HCT116 (cell line): ENCODE measurements at regions not wholly inside any gene's neighbourhood (a gene's known extent, or its start where the extent isn't known, plus 50 kb on each side); places are given as distances from the start of the nearest gene placed in this dataset.

ENCODE experiments used
- ATAC-seq: fragments of 200-7000 bp; cut with Tn5 transposase; 2 replicates; pipeline ENCODE4 v1.9.1; 2020; ENCODE audit warnings: mild to moderate bottlenecking, moderate library complexity
- BruUV-seq: library from RNA; stranded (reverse); fragments of 400-500 nt; replicated peaks from 2 replicates; lab custom pipeline; 2021; lab: Mats Ljungman, UMichigan
- CTCF ChIA-PET: fragments of 300-600 bp; sonication (Branson Sonifier 250); formaldehyde crosslinking; loops from one replicate; lab custom pipeline; 2021; ENCODE audit warnings: antibody characterized with exemption; lab: Charles Lee
- POLR2A ChIA-PET: fragments of 300-600, 350-600 bp; sonication (Branson Sonifier 250); formaldehyde crosslinking; loops from one replicate; lab custom pipeline; 2021; ENCODE audit warnings: antibody characterized with exemption; lab: Charles Lee
- RAD21 ChIA-PET, 2 experiments: fragments of 300-600 bp; sonication (Branson Sonifier 250); formaldehyde crosslinking; loops; one replicate each; lab custom pipeline; 2023; ENCODE audit warnings: low total read pairs in 2 of 2; ENCODE audit not compliant: uncharacterized antibody in 2 of 2, unreplicated experiment in 2 of 2, low non-redundant PET in 1 of 2; lab: Charles Lee
- DNase-seq: peaks from one replicate; pipeline ENCODE4 v3.0.0-alpha.2; 2010; ENCODE audit warnings: low read depth, low spot score
- H2AFZ ChIP-seq: fragments of 200-600 bp; shearing (Covaris generic), sonication (generic); 2 replicates; pipeline ENCODE4 v1.6.1; 2017; ENCODE audit warnings: low read depth, mixed run types, mixed read lengths, antibody characterized with exemption, low read length; ENCODE audit not compliant: poor library complexity, severe bottlenecking
- H3K27ac ChIP-seq: 2 replicates; pipeline ENCODE4 v1.5.1; 2012; ENCODE audit warnings: low read depth, low read length
- H3K27me3 ChIP-seq: fragments of 200-600 bp; sonication (generic); 2 replicates; pipeline ENCODE4 v1.6.1; 2016; ENCODE audit warnings: mixed run types, low read length, mixed read lengths; ENCODE audit not compliant: insufficient read depth
- H3K36me3 ChIP-seq, 2 experiments: fragments of 200-500 bp in 1 of 2; fragments of 200-600 bp in 1 of 2; sonication (Bioruptor generic) in 1 of 2; sonication (generic) in 1 of 2; 2 replicates each; pipeline versions ENCODE4 v1.5.1 to v1.6.1; 2014 to 2016; ENCODE audit warnings: low read length in 2 of 2, inconsistent platforms in 1 of 2, mixed read lengths in 1 of 2, mixed run types in 1 of 2; ENCODE audit not compliant: insufficient read depth in 2 of 2, control insufficient read depth in 1 of 2
- H3K4me1 ChIP-seq, 2 experiments: fragments of 200-600 bp in 1 of 2; sonication (generic) in 1 of 2; 2 replicates each; pipeline versions ENCODE4 v1.5.1 to v1.6.1; 2012 to 2017; ENCODE audit warnings: low read length in 2 of 2, inconsistent platforms in 1 of 2, mild to moderate bottlenecking in 1 of 2, mixed read lengths in 1 of 2, mixed run types in 1 of 2, moderate library complexity in 1 of 2; ENCODE audit not compliant: insufficient read depth in 2 of 2, control insufficient read depth in 1 of 2
- H3K4me2 ChIP-seq: fragments of 200-600 bp; sonication (generic); 2 replicates; pipeline ENCODE4 v1.6.1; 2017; ENCODE audit warnings: mixed run types, low read length, mixed read lengths
- H3K4me3 ChIP-seq, 2 experiments: fragments of 200-600 bp in 1 of 2; sonication (generic) in 1 of 2; replicated peaks in 1 of 2; 2 replicates each; pipeline ENCODE4 v1.5.1; 2011 to 2016; ENCODE audit warnings: low read length in 2 of 2, control low read depth in 1 of 2, low read depth in 1 of 2, mild to moderate bottlenecking in 1 of 2, mixed read lengths in 1 of 2, mixed run types in 1 of 2
- H3K79me2 ChIP-seq: fragments of 200-600 bp; sonication (generic); 2 replicates; pipeline ENCODE4 v1.6.1; 2017; ENCODE audit warnings: mild to moderate bottlenecking, mixed run types, low read length, moderate library complexity, mixed read lengths; ENCODE audit not compliant: insufficient read depth
- H3K9ac ChIP-seq: fragments of 200-600 bp; sonication (generic); 2 replicates; pipeline ENCODE4 v1.6.1; 2016; ENCODE audit warnings: low read length, mixed read lengths
- H3K9me2 ChIP-seq: fragments of 200-600 bp; sonication (generic), shearing (Covaris generic); 2 replicates; pipeline ENCODE4 v1.6.1; 2017; ENCODE audit warnings: mixed run types, mild to moderate bottlenecking, moderate library complexity; ENCODE audit not compliant: insufficient read depth
- H3K9me3 ChIP-seq, 2 experiments: fragments of 200-500 bp in 1 of 2; fragments of 200-600 bp in 1 of 2; sonication (Bioruptor generic) in 1 of 2; sonication (generic) in 1 of 2; 2 replicates each; pipeline ENCODE4 v1.6.1; 2014 to 2017; ENCODE audit warnings: low read length in 2 of 2, mixed read lengths in 2 of 2, inconsistent platforms in 1 of 2, low read depth in 1 of 2, mild to moderate bottlenecking in 1 of 2, mixed run types in 1 of 2, moderate library complexity in 1 of 2; ENCODE audit not compliant: control insufficient read depth in 1 of 2, insufficient read depth in 1 of 2
- H4K20me1 ChIP-seq: fragments of 200-600 bp; sonication (generic), shearing (Covaris generic); 2 replicates; pipeline ENCODE4 v1.6.1; 2017; ENCODE audit warnings: mixed run types, mild to moderate bottlenecking, moderate library complexity; ENCODE audit not compliant: insufficient read depth
- EGR1 ChIP-seq: IDR thresholded peaks from 2 replicates; pipeline ENCODE4 v1.6.1; 2012; ENCODE audit warnings: low read depth
- ELF1 ChIP-seq: IDR thresholded peaks from 2 replicates; pipeline ENCODE4 v1.6.1; 2012; ENCODE audit warnings: low read depth, borderline replicate concordance
- EZH2 ChIP-seq: fragments of 200-600 bp; sonication (generic); IDR thresholded peaks from 2 replicates; pipeline ENCODE4 v1.6.1; 2017; ENCODE audit warnings: antibody characterized with exemption, mixed run types
- FOSL1 ChIP-seq: IDR thresholded peaks from 2 replicates; pipeline ENCODE4 v1.6.1; 2012; ENCODE audit warnings: low read depth
- POLR2A ChIP-seq: IDR thresholded peaks from 2 replicates; pipeline ENCODE4 v1.7.0; 2011; ENCODE audit warnings: borderline replicate concordance; ENCODE audit not compliant: insufficient read depth, insufficient read length; ENCODE audit errors: extremely low read depth
- POLR2AphosphoS5 ChIP-seq: IDR thresholded peaks from 2 replicates; pipeline ENCODE4 v1.6.1; 2011; ENCODE audit warnings: mild to moderate bottlenecking, low read depth, low read length, moderate library complexity
- SP1 ChIP-seq: IDR thresholded peaks from 2 replicates; pipeline ENCODE4 v1.6.1; 2012; ENCODE audit warnings: low read depth
- SRF ChIP-seq: IDR thresholded peaks from 2 replicates; pipeline ENCODE4 v1.6.1; 2012; ENCODE audit warnings: low read depth
- TCF7L2 ChIP-seq: IDR thresholded peaks from 2 replicates; pipeline ENCODE4 v1.7.0; 2011; ENCODE audit warnings: borderline replicate concordance, inconsistent platforms; ENCODE audit not compliant: insufficient read depth, insufficient read length; ENCODE audit errors: extremely low read depth
- ZBTB33 ChIP-seq: IDR thresholded peaks from 2 replicates; pipeline ENCODE4 v1.6.1; 2011; ENCODE audit warnings: mild to moderate bottlenecking, low read length, moderate library complexity; ENCODE audit not compliant: insufficient replicate concordance; ENCODE audit errors: extremely low read depth
- ZFX ChIP-seq: fragments of 450-650 bp; IDR thresholded peaks from 2 replicates; pipeline ENCODE4 v1.6.1; 2017
- intact Hi-C: fragments of 100-400 bp; cut with micrococcal nuclease; formaldehyde crosslinking; loops from 2 replicates; pipeline ENCODE4 v1.10.0; 2022
- TF ChIP-seq, protein P1 (sequence below): IDR thresholded peaks from 2 replicates; pipeline ENCODE4 v1.6.1; 2012
- TF ChIP-seq, protein P2 (sequence below): IDR thresholded peaks from 2 replicates; pipeline ENCODE4 v1.6.1; 2012

DNA sequence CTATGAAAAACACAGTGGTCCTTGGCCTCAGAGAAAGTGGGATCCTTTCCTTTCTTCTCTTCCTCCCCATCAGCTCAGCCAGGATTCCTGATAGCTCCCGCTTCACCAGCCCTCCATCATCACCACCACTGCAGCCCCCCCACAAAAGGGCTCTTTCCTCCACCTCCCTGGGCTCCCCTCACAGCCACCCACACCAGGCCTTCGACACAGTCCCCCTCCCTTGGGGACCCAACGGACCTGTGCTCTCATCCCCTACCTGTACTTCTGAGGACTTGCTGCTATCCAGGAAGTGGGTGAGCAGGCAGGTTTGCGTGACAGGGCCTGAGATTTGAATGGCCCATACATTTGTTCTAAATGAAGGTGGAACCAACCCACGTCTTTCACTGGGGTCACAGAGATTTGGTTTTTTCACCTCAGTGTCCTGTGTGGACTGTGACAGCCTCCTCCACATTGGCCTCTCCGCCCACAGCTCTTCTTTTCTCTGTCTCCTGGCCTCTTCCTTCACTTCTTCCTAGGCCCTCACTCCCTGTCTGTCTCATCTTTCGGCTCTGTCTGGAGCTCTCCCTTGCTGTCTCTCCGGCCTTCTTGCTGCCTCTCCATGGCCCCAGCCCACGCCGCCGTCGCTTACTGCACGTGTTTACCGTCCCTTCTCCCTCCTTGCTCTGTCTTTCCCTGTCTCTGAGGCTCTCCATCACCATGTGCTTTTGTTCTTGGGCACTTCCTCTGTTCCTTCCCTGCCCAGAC is 238.6 kb downstream of the FOXD2 start:
- Histone ChIP-seq H3K9me2 (no peaks in the 10 kb centered on the region), H2AFZ (no peak overlapping the region), H3K9ac (no peak overlapping the region), H3K4me3 (no peak overlapping the region), H3K4me2 (no peak overlapping the region), H4K20me1 (no peaks in the 10 kb centered on the region), H3K27ac (no peak overlapping the region), H3K9me3 (no peaks in the 10 kb centered on the region), H3K27me3 (no peaks in the 10 kb centered on the region), H3K4me1 (no peaks in the 10 kb centered on the region), H3K36me3 (no peaks in the 10 kb centered on the region), H3K79me2 (no peaks in the 10 kb centered on the region)
- TF ChIP-seq ZFX, result no peak
- TF ChIP-seq EGR1, result no peak
- no peak for TF ChIP-seq SRF
- TF ChIP-seq POLR2A, result no peak
- TF ChIP-seq TCF7L2, result no peak
- TF ChIP-seq ELF1, result no peak
- TF ChIP-seq FOSL1, result no peak
- no peak for TF ChIP-seq SP1
- intact Hi-C loops, result no loop called here
- CTCF ChIA-PET, result no interaction called here
- no TSS peak for BruUV-seq
- RAD21 ChIA-PET, result no interaction called here
- DNase-seq (no peak), ATAC-seq (no peak)
- POLR2A ChIA-PET, result no interaction called here

- ATAC-seq (no peak), DNase-seq (no peak)
- intact Hi-C loops, result no loop called here
- Histone ChIP-seq H3K36me3 (no peaks in the 10 kb centered on the region), H3K9me3 (no peaks in the 10 kb centered on the region), H3K4me1 (no peaks in the 10 kb centered on the region), H3K9ac (no peak overlapping the region), H3K9me2 (no peaks in the 10 kb centered on the region), H3K4me2 (no peak overlapping the region), H4K20me1 (no peaks in the 10 kb centered on the region), H2AFZ (no peak overlapping the region), H3K27me3 (no peaks in the 10 kb centered on the region), H3K27ac (no peak overlapping the region), H3K79me2 (no peaks in the 10 kb centered on the region), H3K4me3 (no peak overlapping the region)
- BruUV-seq, result no TSS peak
- RAD21 ChIA-PET, result no interaction called here
- POLR2A ChIA-PET, result no interaction called here
- no peak for TF ChIP-seq EZH2
- no peak for TF ChIP-seq POLR2A
- no peak for TF ChIP-seq POLR2AphosphoS5
- no peak for TF ChIP-seq ZFX
- TF ChIP-seq ZBTB33, result no peak
- TF ChIP-seq, protein P1, sequence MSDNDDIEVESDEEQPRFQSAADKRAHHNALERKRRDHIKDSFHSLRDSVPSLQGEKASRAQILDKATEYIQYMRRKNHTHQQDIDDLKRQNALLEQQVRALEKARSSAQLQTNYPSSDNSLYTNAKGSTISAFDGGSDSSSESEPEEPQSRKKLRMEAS, result no peak
- TF ChIP-seq, protein P2, sequence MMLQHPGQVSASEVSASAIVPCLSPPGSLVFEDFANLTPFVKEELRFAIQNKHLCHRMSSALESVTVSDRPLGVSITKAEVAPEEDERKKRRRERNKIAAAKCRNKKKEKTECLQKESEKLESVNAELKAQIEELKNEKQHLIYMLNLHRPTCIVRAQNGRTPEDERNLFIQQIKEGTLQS, result no peak
- no peak for TF ChIP-seq FOSL1
- CTCF ChIA-PET, result no interaction called here
Observed at GRCh38 chr1:47677241-47677940, 239.5 kb downstream of the FOXD2 start.
